NCI-H2227 (cell line): ENCODE measurements at regions not wholly inside any gene's neighbourhood (a gene's known extent, or its start where the extent isn't known, plus 50 kb on each side); places are given as distances from the start of the nearest gene placed in this dataset.

Source experiments
- DNase-seq: peaks from one replicate; lab custom pipeline; 2025; ENCODE audit not compliant: unreplicated experiment; lab: John Stamatoyannopoulos, UW

DNA sequence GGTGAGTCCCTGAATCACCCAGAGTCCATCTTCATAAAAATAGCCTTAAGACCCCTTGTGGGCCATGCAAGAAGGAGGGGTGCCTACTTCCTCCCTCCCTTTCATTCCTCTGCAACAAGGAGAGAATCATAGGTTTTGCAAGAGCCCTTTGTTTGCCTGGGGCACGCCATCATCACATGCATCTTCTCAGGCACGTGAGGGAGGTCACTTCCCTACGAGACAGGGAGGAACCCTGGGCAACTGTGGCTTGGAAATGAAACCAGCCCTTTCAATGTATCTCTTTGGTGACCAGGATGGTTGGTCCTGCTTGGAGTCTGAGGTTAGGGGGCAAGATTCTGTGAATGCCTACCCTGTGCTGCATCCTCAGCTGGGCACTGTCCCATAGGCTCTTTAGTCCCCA, 194.8 kb downstream of the MAFB start:
- DNase-seq, result no peak

DNA sequence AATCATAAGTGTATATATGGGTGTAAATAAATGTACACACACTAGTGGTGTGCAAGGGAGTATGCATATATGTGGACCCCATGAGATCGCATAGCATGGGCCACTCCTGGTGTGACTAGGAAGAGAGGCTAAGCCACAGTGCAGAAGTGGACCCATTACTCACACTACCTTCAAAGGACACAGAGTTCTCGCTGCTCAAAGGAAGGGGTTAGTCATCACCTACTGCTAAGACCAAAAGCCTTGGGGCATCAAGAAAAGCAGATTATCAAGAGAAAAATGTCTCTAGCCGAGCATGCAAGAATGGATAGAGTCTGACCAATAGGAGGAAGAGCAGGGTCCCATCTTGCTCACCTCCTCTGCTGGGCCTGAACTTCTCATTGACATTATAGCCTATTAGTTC, 195.5 kb downstream of the MAFB start:
- DNase-seq, result no peak

DNA sequence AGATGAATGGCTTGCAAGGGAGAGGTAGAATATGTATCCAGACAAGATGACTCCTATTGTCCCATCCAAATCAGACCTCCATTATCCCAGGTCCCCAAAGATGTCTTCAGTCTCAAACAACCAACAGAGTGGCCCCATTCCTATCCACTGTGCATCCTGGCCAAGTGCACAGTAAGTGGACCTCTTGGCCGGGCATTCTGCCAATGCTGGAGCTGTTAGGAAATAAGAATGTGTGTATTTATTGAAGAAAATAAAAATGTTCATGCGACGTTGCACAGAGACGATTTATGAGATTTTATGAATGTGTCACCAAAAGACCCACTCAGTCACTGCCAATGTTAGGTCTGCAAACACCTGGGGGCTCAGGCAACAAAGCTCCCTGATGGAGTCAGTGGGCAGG, 196.0 kb downstream of the MAFB start:
- no peak for DNase-seq

DNA sequence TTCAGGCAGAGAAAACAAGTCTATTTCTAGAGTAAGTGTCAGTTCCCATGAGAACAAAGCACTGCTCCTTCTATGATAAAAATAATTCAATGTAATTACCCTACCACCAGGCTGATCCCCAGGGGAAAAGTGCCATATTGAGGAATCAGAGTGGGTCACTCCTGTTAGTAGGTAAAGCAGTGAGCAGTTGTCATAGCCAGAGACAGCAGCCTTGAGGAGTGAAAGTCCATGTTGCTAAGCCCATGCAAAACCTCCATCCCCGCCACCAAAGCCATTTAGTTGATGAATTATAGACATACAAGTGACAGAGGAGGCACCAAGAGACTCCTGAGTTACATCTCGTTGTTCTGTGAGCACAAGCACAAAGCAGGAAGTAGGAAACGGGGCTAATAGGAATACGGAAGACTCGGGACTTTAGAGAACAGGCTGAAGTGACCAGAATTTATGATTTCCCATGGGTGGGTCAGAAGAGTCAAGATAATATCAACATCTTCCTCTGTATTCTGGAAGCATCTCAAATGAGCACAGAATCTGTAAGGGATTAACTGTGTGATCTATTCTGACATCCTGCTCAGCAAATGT, 197.9 kb downstream of the MAFB start:
- DNase-seq, result no peak

DNA sequence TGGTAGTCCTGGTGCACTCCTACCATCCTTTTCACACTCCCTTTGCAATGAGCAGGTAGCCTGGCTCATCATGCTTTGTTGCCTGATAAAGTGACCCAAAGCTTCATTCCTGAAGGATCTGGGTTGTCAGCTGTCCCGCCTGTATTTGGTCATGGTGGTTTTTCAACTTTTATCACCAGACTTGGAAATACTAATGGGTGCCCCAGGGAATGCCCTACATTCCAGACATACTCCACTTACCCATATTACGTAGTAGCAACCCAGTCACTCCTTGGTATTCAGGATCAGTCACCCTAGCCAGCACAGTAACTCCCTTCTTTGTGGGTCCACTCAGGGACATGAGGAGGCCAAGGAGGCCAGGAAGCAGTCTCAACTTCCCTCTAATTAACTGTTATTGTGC, 199.2 kb downstream of the MAFB start:
- no peak for DNase-seq

DNA sequence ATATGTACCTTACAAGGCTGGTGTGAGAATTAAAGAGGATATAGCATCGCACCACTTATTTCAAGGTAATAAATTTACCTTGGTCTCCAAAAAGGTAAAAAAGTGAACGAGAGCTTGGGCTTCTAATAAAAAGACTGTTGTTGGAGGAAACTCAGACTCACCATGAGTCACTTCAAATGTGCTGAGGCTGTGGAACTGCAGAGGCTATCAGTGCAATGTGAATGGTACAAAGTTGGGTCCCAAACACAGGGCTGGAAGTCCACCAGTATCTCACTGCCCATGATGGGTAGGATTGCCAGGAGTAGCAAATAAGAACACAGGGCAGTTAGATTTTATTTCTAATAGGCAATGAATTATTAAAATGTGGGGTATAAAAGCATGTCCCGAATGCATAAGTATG, 200.6 kb downstream of the MAFB start:
- no peak for DNase-seq

DNA sequence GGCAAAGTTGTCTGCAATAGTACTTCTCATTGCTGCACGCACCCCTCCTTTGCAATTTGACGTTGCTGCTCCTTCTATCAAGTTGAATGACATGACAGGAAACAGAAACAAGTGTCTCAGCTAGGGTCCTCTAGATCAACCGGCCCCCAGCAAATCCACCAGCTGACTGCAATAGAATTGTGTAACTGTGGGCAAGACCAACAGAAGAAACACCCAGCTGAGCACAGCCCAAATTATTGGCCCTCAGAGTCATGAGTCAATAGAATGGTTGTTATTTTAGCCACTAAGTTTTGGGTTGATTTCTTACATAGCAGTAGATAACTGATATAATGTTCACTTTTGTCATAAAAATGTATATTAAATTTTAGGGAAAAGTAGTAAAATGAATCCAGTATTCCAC, 202.7 kb downstream of the MAFB start:
- no peak for DNase-seq

DNA sequence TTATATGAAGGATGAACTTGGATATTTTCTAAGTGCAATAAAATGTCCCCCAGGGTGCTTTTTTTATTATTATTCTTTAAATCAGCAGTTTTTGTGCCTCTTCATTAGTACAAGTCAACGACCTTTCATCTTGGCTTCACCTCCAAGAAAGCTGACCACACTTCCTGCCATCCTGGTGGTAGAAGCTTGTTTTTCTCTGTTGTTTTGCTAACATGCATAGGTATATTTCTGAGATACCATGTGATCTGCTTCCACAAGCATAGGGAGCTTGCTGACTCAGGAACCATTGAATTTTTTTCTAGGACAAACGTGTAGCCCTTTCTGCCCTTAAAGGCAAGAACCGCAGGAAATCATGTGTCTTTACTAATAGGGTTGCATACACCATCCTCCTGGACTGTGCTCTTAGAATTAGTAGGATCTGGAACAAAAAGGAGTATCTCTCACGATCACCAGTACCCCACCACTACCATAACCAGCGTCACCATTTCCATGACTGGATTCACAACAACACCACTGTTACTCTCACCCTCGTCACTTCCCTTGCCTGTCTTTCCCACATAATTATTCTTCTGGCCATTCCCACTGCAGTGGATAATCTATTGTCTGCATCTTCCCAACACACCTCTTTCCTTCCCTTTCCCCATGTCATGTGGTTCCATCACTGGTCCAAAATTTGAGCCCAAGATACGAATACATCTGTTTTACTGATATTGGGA, 207.1 kb downstream of the MAFB start:
- no peak for DNase-seq

DNA sequence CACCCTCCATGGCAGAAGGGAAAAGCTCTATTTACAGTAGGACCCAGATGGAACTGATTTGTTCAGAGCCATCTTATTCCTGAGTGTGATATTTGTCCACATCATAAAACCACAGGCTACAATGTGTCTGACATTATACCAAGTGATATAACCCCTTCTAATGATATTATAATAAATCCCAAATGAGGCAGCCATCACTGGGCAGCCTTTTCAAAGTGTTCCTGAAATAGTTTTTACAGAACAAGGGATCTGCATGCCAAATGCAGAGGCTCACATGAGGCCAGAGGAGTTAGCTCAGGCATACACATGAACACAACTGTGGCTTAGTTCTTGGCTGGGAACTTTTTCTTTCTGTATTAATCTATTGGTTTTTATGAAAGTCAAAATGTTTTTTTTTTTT, 207.7 kb downstream of the MAFB start:
- no peak for DNase-seq

DNA sequence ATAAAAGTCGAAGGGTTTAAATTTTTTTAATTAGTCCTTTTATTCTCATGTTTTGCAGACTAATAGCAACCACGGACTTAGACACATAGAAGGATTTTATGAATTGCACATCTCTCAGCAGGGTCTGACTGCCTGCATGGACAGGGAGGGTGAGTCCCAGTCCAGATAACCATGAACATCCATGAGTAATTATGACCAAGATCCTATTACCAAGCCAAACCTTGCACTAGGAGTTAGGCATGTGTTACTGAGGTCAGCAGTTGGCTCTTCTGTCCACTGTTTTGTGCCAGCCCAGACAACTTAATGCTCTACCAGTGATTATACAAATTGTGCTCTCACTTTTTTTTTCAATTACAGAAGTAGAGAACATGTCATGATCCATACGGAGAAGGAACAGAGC, 211.2 kb downstream of the MAFB start:
- DNase-seq, result no peak

DNA sequence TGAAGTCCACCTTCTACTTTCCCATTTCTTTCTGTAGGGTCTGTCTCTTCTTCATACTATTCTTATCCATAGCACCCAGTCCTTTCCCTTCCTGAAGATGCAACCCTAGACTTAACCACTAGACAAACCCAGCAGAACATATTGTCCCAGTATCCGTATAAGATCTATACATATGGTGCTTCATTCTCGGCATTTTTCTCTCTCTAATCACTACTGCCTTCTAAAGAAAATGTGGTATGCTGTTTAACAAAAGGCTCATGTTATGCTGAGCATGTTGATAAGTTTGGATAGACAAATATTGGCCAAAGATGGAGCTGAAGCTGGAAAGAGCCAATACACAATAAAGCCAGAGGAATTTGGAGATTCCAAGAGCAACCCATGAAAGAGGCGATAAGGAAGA, 212.6 kb downstream of the MAFB start:
- DNase-seq, result no peak

DNA sequence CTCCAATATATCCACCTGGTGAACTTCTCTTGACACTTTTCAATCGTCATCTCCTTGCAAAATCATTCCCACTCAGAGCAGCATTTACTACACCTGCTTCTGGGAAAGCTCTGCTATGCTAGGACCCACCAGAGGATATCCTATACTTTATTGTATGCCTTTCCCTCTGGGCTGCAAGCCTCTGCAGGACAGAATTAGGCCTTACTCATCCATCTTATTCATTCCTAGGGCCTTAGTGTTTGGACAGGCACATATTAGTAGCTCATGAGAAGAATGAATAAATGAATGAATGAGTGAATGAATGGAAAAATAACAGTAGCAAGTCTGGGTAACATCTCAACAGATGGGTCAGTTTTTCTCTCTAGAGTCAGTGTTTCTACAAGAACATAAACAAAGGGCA, 216.1 kb downstream of the MAFB start:
- no peak for DNase-seq

DNA sequence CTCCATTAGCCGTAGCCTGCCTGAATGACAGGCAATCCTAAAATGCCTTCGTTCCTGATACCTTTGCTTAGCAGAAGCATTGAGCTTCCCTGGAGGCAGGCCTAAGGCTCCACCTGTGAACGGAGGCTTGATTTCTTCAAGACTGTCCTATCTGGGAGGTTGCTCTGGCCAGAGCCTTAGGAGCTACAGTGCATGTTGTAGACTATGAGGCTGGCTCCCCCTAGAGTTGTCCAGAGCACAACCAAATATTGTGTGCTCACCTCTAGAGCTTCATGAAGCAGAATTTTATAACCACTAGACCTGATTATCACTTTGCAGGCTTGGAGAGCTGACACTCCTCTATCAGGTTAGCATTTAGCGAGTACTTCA, 217.8 kb downstream of the MAFB start:
- no peak for DNase-seq

DNA sequence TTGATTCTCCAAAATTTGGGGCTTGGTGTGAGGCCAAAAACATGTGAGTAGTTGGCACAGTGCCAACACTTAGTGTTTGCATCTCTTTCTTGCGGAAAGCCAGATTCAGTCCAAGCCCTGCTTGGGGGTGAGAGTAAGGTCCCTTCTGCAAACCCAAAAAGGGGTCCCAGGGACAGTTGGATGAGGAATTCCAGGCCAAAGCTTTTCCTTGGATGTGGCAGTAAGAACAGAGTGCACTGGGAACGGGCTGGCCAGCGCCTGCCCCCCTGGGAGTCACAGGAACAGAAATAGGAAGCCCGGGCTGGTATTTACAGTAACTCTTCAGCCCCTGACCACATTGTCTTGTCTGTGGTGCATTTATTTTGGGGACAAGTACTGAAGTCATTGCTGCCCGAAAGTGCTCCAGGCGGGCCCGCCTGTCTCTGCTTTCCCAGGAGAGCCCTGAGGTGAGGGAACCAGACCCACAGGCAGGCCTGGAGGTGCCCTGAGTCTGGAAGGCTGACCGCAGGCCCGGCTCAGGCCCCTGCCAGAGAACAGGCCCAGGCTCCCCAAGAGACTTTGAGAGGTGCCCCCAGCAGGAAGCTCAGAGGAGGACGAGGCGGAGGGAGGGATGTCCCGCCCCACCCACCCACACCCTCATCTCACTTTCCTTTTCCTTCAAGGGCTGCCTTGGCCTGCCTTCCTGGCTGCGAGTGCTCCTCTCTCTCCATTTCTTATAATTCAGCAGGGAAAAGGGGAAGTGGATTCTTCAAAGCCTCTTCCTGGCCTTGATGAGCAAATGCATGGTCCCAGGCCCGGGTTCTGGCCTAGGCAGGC, 218.4 kb downstream of the MAFB start:
- no peak for DNase-seq

DNA sequence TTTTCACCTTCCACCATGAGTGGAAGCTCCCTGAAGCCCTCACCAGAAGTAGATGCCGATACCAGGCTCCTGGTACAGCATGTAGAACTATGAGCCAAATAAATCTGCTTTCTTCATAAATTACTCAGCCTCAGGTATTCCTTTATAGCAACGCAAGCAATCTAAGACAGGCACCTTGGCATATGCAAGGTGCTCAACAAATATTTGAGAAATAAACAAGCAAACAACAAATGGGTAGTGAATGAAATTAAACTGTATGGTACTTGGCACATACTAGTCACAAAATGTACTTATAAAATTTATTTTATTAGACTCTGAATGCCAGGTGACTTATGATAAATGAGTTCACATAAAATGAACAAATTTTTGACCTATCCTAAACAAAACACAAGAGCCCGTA, 220.3 kb downstream of the MAFB start:
- no peak for DNase-seq

DNA sequence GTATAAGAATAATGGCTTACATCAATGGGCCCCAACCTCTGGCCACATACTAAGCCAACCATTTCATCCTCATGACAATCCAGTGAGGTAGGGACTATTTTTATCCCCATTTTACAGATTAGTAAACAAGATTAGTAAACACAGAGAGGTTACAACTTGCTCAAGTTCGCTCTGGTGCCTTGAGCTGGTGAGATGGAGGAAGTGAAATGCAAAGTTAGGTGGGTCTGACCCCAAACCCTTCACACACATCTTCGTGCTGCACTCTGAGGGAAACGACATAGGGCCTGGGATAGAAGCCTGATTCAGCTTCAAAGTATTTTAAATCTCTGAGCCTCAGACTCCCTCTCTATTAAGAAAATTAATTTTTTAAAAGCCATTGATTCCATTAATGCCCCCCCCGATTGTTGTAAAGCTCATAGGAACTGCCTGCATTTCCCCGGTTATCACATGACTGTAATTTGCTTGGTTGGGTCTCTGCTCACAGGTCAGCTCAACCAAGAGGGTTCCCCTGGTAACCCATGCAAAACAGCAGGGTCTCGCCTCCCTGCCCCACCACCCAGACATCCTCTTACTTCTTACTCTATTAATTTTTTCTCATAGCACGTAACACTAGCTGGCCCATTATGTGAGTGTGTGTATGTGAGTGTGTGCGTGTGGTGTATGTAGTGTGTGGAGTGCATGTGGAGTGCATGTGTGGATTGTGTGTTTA, 221.2 kb downstream of the MAFB start:
- DNase-seq, result no peak

DNA sequence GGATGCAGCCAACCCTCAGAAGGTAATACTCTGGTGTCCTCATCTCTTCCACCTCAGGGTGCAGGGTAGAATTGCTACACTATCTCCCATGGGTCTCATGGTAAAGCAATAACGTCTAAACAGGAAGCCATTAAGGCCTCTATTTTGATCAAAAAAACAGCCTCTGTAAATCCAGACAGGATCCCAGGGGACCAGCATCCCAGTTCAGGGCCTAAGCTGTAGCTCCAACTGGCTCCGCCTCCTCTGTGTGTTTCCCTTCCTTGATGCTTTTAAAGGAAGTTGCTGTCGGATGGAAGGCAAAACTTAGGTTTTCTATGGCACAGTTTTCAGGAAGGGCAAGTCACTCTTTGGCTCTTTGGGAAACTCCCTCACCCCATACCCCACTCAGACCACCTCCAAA, 222.0 kb downstream of the MAFB start:
- DNase-seq, result no peak

DNA sequence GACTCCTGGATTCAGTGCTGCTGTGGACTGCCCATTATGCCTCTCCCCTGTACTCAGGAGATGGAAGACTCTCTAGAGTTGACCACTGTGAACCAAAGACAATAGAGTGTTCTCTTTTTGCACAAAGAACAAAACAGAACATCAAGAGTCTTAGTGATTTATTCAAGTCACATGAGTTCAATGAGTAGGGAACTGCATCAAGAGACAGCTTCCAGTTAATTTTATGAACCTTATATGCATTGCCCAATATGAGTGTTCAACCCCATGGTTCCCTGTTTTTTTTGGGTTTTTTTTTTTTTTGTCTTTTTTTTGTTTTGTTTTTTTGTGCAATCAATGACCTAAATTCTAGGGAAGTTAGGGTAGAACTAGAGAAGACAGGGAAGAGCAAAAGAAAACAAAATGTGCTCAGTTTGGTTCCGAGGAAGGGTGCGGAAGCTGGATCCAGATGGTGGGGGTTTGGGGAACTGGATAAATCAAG, 224.3 kb downstream of the MAFB start:
- no peak for DNase-seq

DNA sequence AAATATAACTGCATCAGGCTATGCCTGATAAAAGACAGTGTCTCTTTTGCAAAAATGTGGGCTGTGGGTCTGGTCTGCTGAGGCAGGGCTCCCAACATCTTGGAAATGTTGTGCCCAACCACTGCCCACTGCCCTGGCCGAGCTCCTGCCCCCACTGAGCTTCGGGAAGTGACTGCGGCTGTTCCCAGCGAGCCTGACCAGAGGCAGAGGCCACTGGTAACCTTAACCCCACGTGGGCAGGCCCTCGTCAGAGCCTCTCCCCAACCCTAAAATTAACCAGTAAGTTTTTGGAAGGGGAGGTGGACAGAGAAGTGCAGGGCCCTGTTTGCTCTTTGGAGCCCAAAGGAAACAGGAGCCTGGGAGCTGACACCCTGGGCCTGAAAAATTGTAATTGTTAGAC, 225.9 kb downstream of the MAFB start:
- no peak for DNase-seq

DNA sequence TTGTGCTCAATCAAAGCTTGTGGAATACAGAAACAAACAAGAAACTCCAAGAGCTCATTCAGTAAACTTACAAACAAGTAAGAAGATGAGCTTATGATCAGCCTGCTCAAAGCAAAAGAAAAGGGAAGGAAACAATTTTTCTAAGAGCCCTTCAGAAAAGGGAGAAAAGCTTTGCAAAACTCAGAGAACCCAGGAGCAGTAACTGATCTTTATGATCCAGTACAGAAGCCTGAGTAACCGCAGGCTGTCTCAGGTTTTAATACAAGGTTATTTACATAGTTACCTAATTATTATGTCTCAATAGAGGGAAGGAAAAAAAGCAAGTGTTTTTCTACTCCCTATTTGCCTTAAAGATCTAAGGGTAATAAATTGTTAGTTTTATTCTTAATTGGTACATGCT, 226.5 kb downstream of the MAFB start:
- no peak for DNase-seq

DNA sequence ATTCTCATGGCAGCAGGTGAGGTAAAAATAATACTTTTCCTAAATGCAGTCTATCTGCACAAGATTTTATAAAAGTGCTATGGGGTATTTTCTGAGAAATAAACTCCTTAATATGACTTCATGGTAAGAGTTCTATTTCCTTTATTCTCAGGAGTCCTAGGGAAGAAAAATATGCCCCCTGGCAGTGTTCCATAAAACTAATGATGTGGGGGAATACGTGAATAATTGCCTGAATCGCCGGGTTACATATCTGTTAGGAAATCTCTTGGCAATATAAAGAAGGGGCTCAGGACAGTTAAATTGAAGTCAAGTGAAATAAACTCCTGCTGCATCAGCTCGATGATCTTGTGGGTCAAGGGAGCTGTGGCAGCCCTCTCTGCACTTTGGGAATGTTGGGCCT, 229.7 kb downstream of the MAFB start:
- DNase-seq, result no peak

DNA sequence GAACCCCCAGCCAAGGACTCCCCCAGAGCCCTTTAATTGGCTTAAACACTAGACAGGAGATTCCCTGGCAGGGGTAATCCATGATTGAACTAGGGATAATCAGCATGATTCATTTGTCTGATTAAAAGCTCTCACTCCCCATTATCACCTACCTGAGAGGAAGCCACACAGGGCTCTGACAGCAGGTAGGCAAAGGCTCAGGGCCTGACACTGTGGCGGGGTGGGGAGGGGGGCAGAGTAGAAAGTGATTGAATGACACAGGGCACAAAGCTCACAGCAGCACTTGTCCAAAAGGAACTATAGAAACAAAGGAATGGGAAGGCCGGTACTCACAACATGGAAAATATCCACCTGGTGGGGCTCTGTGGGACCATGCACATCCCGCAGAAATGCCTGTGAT, 231.6 kb downstream of the MAFB start:
- no peak for DNase-seq
